GM12872 (cell line): ENCODE measurements at regions not wholly inside any gene's neighbourhood (a gene's known extent, or its start where the extent isn't known, plus 50 kb on each side); places are given as distances from the start of the nearest gene placed in this dataset.

Experiments
- TF ChIP-seq, protein P1 (sequence below): IDR thresholded peaks from 3 replicates; pipeline ENCODE4 v1.5.1; 2011; ENCODE audit warnings: low read depth, mild to moderate bottlenecking, low read length, moderate library complexity; ENCODE audit not compliant: insufficient read depth

DNA sequence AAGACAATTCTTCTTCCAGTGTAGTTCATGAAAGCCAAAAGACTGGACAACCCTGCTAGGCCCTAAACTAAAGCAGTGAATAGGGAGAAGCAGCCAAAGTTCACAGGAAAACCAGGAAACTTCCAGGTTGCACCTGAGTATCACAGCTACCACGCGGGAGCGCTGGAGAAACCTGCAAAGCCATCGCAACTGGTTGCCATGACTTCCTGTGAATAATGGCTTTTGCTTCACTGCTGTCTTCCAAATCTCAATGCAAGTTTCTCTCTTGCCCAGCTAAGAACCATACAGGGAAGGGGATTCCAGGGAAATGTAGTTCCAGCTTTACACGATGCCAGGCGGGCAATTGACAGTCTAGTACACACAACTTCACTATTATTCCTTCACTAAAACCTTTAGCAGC, 114.1 kb downstream of the GXYLT1 start:
- TF ChIP-seq, protein P1, sequence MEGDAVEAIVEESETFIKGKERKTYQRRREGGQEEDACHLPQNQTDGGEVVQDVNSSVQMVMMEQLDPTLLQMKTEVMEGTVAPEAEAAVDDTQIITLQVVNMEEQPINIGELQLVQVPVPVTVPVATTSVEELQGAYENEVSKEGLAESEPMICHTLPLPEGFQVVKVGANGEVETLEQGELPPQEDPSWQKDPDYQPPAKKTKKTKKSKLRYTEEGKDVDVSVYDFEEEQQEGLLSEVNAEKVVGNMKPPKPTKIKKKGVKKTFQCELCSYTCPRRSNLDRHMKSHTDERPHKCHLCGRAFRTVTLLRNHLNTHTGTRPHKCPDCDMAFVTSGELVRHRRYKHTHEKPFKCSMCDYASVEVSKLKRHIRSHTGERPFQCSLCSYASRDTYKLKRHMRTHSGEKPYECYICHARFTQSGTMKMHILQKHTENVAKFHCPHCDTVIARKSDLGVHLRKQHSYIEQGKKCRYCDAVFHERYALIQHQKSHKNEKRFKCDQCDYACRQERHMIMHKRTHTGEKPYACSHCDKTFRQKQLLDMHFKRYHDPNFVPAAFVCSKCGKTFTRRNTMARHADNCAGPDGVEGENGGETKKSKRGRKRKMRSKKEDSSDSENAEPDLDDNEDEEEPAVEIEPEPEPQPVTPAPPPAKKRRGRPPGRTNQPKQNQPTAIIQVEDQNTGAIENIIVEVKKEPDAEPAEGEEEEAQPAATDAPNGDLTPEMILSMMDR = no peak

DNA sequence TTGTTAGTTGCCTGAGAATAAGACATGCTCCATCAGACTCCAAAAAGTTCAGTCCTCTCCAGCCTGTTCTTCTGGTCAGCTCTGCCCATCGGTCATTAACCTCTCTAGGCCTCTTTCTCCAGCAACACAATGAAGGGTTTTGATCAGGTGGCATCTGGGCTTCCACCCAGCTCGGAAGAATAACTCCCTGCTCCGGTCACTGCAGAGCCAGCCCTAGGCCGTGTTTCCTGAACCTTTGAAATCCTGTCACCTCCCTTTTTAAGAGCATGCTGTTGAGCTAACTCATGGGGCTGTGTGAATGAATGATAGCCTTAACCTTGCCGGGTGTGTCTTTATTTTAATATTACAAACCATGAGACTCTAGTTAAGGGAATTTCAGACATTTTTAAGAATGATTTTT, 117.1 kb downstream of the GXYLT1 start:
- TF ChIP-seq, protein P1 = no peak

DNA sequence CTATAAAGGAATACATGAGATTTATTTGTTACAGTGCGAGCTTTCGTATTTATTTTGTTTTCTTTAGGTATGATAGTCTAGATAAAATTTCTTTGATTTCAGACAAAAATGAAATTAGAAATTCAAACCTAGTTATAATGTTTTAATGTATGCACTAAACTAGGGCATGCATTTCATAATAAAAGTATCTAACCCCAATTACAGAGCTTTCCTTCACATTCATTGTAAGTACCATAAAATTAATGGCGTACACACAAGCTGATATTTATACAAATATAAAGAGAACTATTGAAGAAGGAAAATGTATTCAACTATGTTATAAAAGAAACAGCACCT, 120.2 kb downstream of the GXYLT1 start:
- TF ChIP-seq, protein P1 = no peak

DNA sequence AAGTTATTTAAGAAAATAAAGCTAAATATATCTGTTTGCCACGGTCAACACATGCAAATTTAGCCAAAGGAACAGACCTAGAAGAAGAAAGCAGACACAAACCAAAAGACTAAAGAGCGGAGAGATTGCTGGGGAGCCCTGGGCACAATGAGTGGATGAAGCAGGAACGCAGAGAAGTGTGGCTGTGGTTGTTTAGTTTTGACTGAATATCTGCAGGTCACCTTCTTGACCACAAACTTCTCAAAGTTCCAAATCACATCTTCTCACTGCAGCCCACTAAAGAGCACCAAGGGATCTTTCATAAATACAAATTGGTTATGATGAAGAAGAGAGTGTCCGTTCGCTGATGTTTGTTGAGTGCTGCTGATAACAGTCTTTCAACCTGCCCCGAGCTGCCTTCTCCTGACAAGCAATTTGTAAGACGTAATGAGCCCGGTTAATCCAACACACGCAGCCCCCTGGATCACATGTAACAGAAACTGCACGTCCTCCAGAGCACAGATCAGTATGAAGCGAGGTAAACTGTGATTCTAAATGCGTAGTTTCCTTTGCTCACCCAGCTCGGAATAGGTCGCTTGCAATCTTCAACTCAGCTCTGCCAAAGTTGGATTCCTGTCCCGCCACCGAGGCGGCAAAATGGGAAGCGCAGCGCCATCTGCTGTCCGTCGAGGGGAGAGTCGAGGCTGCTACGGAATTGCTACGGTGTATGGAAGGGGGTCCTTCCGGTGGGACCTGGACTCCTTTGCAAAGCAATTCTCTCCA, 120.8 kb downstream of the GXYLT1 start:
- TF ChIP-seq, protein P1 = peak; percentile 95

DNA sequence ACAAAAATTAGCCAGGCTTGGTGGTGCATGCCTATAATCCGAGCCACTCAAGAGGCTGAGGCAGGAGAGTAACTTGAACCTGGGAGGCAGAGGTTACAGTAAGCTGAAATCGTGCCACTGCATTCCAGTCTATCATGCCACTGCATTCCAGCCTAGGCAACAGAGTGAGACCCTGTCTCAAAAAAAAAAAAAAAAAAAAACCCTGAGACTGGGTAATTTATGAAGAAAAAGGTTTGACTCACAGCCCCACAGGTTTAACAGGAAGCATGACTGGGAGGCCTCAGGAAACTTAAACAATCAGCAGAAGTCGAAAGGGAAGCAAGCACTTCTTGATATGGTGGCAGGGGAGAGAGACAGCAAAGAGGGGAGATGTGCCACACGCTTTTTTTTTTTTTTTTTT, 123.2 kb downstream of the GXYLT1 start:
- TF ChIP-seq, protein P1 = no peak

DNA sequence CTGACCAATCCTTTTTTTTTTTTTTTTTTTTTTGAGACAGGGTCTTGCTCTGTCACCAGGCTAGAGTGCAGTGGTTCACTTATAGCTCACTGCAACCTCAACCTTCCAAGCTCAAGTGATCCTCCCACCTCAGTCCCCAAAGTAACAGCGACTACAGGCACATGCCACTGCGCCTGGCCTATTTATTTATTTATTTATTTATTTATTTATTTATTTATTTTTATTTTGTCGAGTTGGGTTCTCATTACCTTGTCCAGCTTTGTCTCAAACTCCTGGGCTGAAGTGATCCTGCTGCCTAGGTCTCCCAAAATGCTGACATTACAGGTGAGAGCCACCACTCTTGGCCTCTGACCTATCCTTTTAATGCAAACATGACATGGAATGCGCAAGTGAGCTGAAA, 124.4 kb downstream of the GXYLT1 start:
- TF ChIP-seq, protein P1 = no peak

DNA sequence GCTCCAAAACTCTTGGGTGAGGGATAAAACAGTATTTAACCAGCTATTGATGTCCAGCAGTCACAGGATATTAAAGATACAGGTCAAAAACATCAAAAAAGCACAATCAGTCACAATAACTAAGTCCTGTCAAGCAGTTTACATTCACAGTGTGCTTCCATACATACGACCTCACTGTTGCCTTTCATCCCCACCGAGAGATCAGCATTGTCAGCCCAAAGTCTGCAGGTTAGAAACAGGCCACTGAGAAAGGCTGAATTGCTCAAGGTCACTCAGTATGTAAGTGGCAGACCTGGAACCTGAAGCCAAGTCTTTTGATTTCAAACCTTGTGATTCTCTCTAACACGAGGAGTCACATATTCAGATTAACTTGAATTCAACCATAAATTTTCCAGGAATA, 124.9 kb downstream of the GXYLT1 start:
- TF ChIP-seq, protein P1 = no peak
